HL-60 (cell line): ENCODE measurements at regions not wholly inside any gene's neighbourhood (a gene's known extent, or its start where the extent isn't known, plus 50 kb on each side); places are given as distances from the start of the nearest gene placed in this dataset.

Experiments used
- DNase-seq, 2 experiments: peaks; one replicate each; pipeline ENCODE4 v3.0.0-alpha.2; 2010 to 2020; ENCODE audit warnings: low read depth in 1 of 2, low spot score in 1 of 2
- H3K27ac ChIP-seq: fragments of 250-450 bp; sonication (Bioruptor Pico); replicated peaks from 2 replicates; pipeline ENCODE4 v1.5.1; 2020; ENCODE audit warnings: mild to moderate bottlenecking, moderate library complexity
- H3K27me3 ChIP-seq: fragments of 250-450 bp; sonication (Bioruptor Pico); 2 replicates; pipeline ENCODE4 v1.5.1; 2021; ENCODE audit warnings: mild to moderate bottlenecking, moderate library complexity; ENCODE audit not compliant: insufficient read depth, poor library complexity, severe bottlenecking
- H3K4me3 ChIP-seq: replicated peaks from 2 replicates; pipeline ENCODE4 v1.5.1; 2011; ENCODE audit warnings: mild to moderate bottlenecking, control low read depth, low read length; ENCODE audit not compliant: insufficient read depth
- CTCF ChIP-seq: IDR thresholded peaks from one replicate; pipeline ENCODE4 v1.5.1; 2011; ENCODE audit warnings: low read length, control low read depth, inconsistent platforms; ENCODE audit not compliant: insufficient read depth
- GABPA ChIP-seq: IDR thresholded peaks from 2 replicates; pipeline ENCODE4 v1.6.1; 2012; ENCODE audit warnings: low read depth
- POLR2AphosphoS5 ChIP-seq: IDR thresholded peaks from 2 replicates; pipeline ENCODE4 v1.6.1; 2012; ENCODE audit warnings: low read depth
- REST ChIP-seq: IDR thresholded peaks from 2 replicates; pipeline ENCODE4 v1.6.1; 2012; ENCODE audit warnings: low read depth; ENCODE audit not compliant: insufficient replicate concordance
- SPI1 ChIP-seq: IDR thresholded peaks from 2 replicates; pipeline ENCODE4 v1.6.1; 2012; ENCODE audit warnings: low read depth, mild to moderate bottlenecking, borderline replicate concordance

GRCh38 chr3:154782151-154782550, 298.0 kb upstream of the MME start:
- TF ChIP-seq REST, result no peak
- no peak for TF ChIP-seq SPI1
- TF ChIP-seq GABPA, result no peak
- no peak for TF ChIP-seq POLR2AphosphoS5
- no peak for TF ChIP-seq CTCF
- no peak for DNase-seq
- no peak overlapping the region for H3K27ac ChIP-seq
- H3K4me3 ChIP-seq, result no peak overlapping the region
- no peaks in the 10 kb centered on the region for H3K27me3 ChIP-seq

GRCh38 chr3:154781595-154781994, 298.5 kb upstream of the MME start:
- Histone ChIP-seq H3K27me3 (no peaks in the 10 kb centered on the region), H3K27ac (no peak overlapping the region), H3K4me3 (no peak overlapping the region)
- TF ChIP-seq CTCF (no peak), SPI1 (no peak), GABPA (no peak), REST (no peak), POLR2AphosphoS5 (no peak)
- no peak for DNase-seq

GRCh38 chr3:154780263-154780662, 299.9 kb upstream of the MME start:
- DNase-seq, result no peak
- TF ChIP-seq CTCF (no peak), REST (no peak), SPI1 (no peak), POLR2AphosphoS5 (no peak), GABPA (no peak)

More at GRCh38 chr3:154780263-154780662, 299.9 kb upstream of the MME start:
- Histone ChIP-seq H3K27ac (no peak overlapping the region), H3K27me3 (no peaks in the 10 kb centered on the region), H3K4me3 (no peak overlapping the region)
